HEK293 (cell line): ENCODE measurements at regions not wholly inside any gene's neighbourhood (a gene's known extent, or its start where the extent isn't known, plus 50 kb on each side); places are given as distances from the start of the nearest gene placed in this dataset.

Experiments
- CTCF ChIP-seq: fragments of 450-650 bp; formaldehyde crosslinking; IDR thresholded peaks from 2 replicates; pipeline ENCODE4 v1.5.1; 2016; ENCODE audit warnings: missing biosample characterization, missing genetic modification characterization
- GLI2 ChIP-seq: fragments of 450-650 bp; formaldehyde crosslinking; IDR thresholded peaks from 2 replicates; pipeline ENCODE4; 2017; ENCODE audit warnings: missing biosample characterization, missing genetic modification characterization, low read depth, borderline replicate concordance
- ZBTB6 ChIP-seq: fragments of 450-650 bp; formaldehyde crosslinking; IDR thresholded peaks from 2 replicates; pipeline ENCODE4 v1.5.1; 2017; ENCODE audit warnings: missing biosample characterization, missing genetic modification characterization
- ZNF146 ChIP-seq: fragments of 450-650 bp; formaldehyde crosslinking; IDR thresholded peaks from 2 replicates; pipeline ENCODE4 v1.5.1; 2016; ENCODE audit warnings: missing biosample characterization, missing genetic modification characterization
- ZNF311 ChIP-seq: fragments of 450-650 bp; formaldehyde crosslinking; IDR thresholded peaks from 2 replicates; pipeline ENCODE4 v1.5.1; 2017; ENCODE audit warnings: missing biosample characterization, missing genetic modification characterization, borderline replicate concordance

GRCh38 chr5:168106008-168106761 lies 185.3 kb upstream of the WWC1 start:
- TF ChIP-seq ZBTB6 (tag by site-specific recombination), result no peak
- TF ChIP-seq CTCF (tag by site-specific recombination), result no peak
- no peak for TF ChIP-seq ZNF311
- no peak for TF ChIP-seq GLI2
- no peak for TF ChIP-seq ZNF146
